SJCRH30 (cell line): ENCODE measurements at regions not wholly inside any gene's neighbourhood (a gene's known extent, or its start where the extent isn't known, plus 50 kb on each side); places are given as distances from the start of the nearest gene placed in this dataset.
A peak's percentile ranks its signal among the peaks of the same experiment; 100 is the strongest.

Experiments used
- DNase-seq, 2 experiments: peaks; one replicate each; pipeline ENCODE4 v3.0.0-alpha.2; 2015 to 2020
- H3K27ac ChIP-seq: fragments of 250-450 bp; sonication (Bioruptor Pico); 2 replicates; pipeline ENCODE4 v1.5.1; 2020; ENCODE audit warnings: mild to moderate bottlenecking, moderate library complexity
- H3K27me3 ChIP-seq: fragments of 250-450 bp; sonication (Bioruptor Pico); 2 replicates; pipeline ENCODE4 v1.5.1; 2020; ENCODE audit warnings: mild to moderate bottlenecking, moderate library complexity
- H3K36me3 ChIP-seq: fragments of 250-450 bp; sonication (Bioruptor Pico); 2 replicates; pipeline ENCODE4 v1.5.1; 2020; ENCODE audit warnings: mild to moderate bottlenecking, moderate library complexity
- H3K4me1 ChIP-seq: fragments of 250-450 bp; sonication (Bioruptor Pico); 2 replicates; pipeline ENCODE4 v1.5.1; 2020; ENCODE audit warnings: mild to moderate bottlenecking, moderate library complexity
- H3K4me3 ChIP-seq: fragments of 250-450 bp; sonication (Bioruptor Pico); 2 replicates; pipeline ENCODE4 v1.5.1; 2020; ENCODE audit warnings: mild to moderate bottlenecking, moderate library complexity
- H3K9me3 ChIP-seq: fragments of 250-450 bp; sonication (Bioruptor Pico); replicated peaks from 2 replicates; pipeline ENCODE4 v1.5.1; 2020; ENCODE audit warnings: mild to moderate bottlenecking, moderate library complexity

GRCh38 chr2:35946478-35946877 is 409.1 kb upstream of the CRIM1 start:
- Histone ChIP-seq H3K4me3 (no peak overlapping the region), H3K27me3 (no peaks in the 10 kb centered on the region), H3K4me1 (0 out of 2 replicates have a peak, but pooled peaks cover 2% of the 10 kb centered on the region), H3K36me3 (no peaks in the 10 kb centered on the region), H3K27ac (no peak overlapping the region), H3K9me3 (no peaks in the 10 kb centered on the region)
- DNase-seq, result peak in 1 of 2 experiments; percentile 48

- Histone ChIP-seq H3K4me3 (no peak overlapping the region), H3K4me1 (no peaks in the 10 kb centered on the region), H3K27ac (no peak overlapping the region), H3K9me3 (no peaks in the 10 kb centered on the region), H3K27me3 (0 out of 2 replicates have a peak, but pooled peaks cover 3% of the 10 kb centered on the region), H3K36me3 (no peaks in the 10 kb centered on the region)
- DNase-seq, result no peak
Measured at GRCh38 chr2:35938838-35939237, 416.7 kb upstream of the CRIM1 start.

- H3K27me3 ChIP-seq, result peaks cover 5% of the 10 kb centered on the region; the same call in 1 of the 2 replicates
- DNase-seq, result no peak
- H3K4me1 ChIP-seq, result no peaks in the 10 kb centered on the region
- H3K27ac ChIP-seq, result no peak overlapping the region
- H3K4me3 ChIP-seq, result no peak overlapping the region
- no peaks in the 10 kb centered on the region for H3K9me3 ChIP-seq
- no peaks in the 10 kb centered on the region for H3K36me3 ChIP-seq
Measured at GRCh38 chr2:35933031-35933430, 422.5 kb upstream of the CRIM1 start.

- no peak overlapping the region for H3K27ac ChIP-seq
- no peaks in the 10 kb centered on the region for H3K36me3 ChIP-seq
- H3K9me3 ChIP-seq, result no peaks in the 10 kb centered on the region
- H3K27me3 ChIP-seq, result peaks cover 5% of the 10 kb centered on the region; the same call in 1 of the 2 replicates
- no peaks in the 10 kb centered on the region for H3K4me1 ChIP-seq
- no peak overlapping the region for H3K4me3 ChIP-seq
- no peak for DNase-seq
Measured at GRCh38 chr2:35932276-35932963, 423.2 kb upstream of the CRIM1 start.

GRCh38 chr2:35931626-35932025 is 424.0 kb upstream of the CRIM1 start:
- Histone ChIP-seq H3K4me3 (no peak overlapping the region), H3K9me3 (no peaks in the 10 kb centered on the region), H3K4me1 (no peaks in the 10 kb centered on the region), H3K36me3 (no peaks in the 10 kb centered on the region), H3K27me3 (peaks cover 2% of the 10 kb centered on the region; the same call in 1 of the 2 replicates), H3K27ac (no peak overlapping the region)
- DNase-seq, result no peak

- DNase-seq, result no peak
- Histone ChIP-seq H3K36me3 (no peaks in the 10 kb centered on the region), H3K27ac (no peak overlapping the region), H3K9me3 (no peaks in the 10 kb centered on the region), H3K27me3 (peaks cover 2% of the 10 kb centered on the region; the same call in 1 of the 2 replicates), H3K4me1 (no peaks in the 10 kb centered on the region), H3K4me3 (no peak overlapping the region)
Measured at GRCh38 chr2:35931115-35931514, 424.5 kb upstream of the CRIM1 start.

- Histone ChIP-seq H3K27me3 (peaks cover 11% of the 10 kb centered on the region), H3K9me3 (no peaks in the 10 kb centered on the region), H3K36me3 (no peaks in the 10 kb centered on the region), H3K4me1 (no peaks in the 10 kb centered on the region), H3K4me3 (no peak overlapping the region), H3K27ac (no peak overlapping the region)
- no peak for DNase-seq
Measured at GRCh38 chr2:35929551-35929950, 426.0 kb upstream of the CRIM1 start.

GRCh38 chr2:35920061-35920460 is 435.5 kb upstream of the CRIM1 start:
- no peak for DNase-seq
- no peaks in the 10 kb centered on the region for H3K9me3 ChIP-seq
- H3K4me1 ChIP-seq, result no peaks in the 10 kb centered on the region
- H3K27me3 ChIP-seq, result 0 out of 2 replicates have a peak, but pooled peaks cover 6% of the 10 kb centered on the region
- no peaks in the 10 kb centered on the region for H3K36me3 ChIP-seq
- no peak overlapping the region for H3K4me3 ChIP-seq
- no peak overlapping the region for H3K27ac ChIP-seq

GRCh38 chr2:35915261-35915660 is 440.3 kb upstream of the CRIM1 start:
- Histone ChIP-seq H3K4me1 (no peaks in the 10 kb centered on the region), H3K9me3 (no peaks in the 10 kb centered on the region)

GRCh38 chr2:35891936-35892335 is 463.6 kb upstream of the CRIM1 start:
- no peaks in the 10 kb centered on the region for H3K9me3 ChIP-seq
- no peak overlapping the region for H3K4me3 ChIP-seq
- H3K4me1 ChIP-seq, result no peaks in the 10 kb centered on the region
- no peaks in the 10 kb centered on the region for H3K36me3 ChIP-seq
- H3K27me3 ChIP-seq, result no peaks in the 10 kb centered on the region
- no peak overlapping the region for H3K27ac ChIP-seq
- no peak for DNase-seq

More at GRCh38 chr2:35915261-35915660, 440.3 kb upstream of the CRIM1 start:
- DNase-seq, result no peak
- H3K4me3 ChIP-seq, result no peak overlapping the region
- no peaks in the 10 kb centered on the region for H3K27me3 ChIP-seq
- no peak overlapping the region for H3K27ac ChIP-seq
- no peaks in the 10 kb centered on the region for H3K36me3 ChIP-seq

GRCh38 chr2:35891528-35891927 is 464.1 kb upstream of the CRIM1 start:
- no peak for DNase-seq
- Histone ChIP-seq H3K4me1 (no peaks in the 10 kb centered on the region), H3K27ac (no peak overlapping the region), H3K36me3 (no peaks in the 10 kb centered on the region), H3K9me3 (no peaks in the 10 kb centered on the region), H3K27me3 (no peaks in the 10 kb centered on the region), H3K4me3 (no peak overlapping the region)

GRCh38 chr2:35887146-35887545 is 468.4 kb upstream of the CRIM1 start:
- H3K27me3 ChIP-seq, result no peaks in the 10 kb centered on the region

GRCh38 chr2:35873921-35874320 is 481.7 kb upstream of the CRIM1 start:
- no peaks in the 10 kb centered on the region for H3K9me3 ChIP-seq
- H3K36me3 ChIP-seq, result no peaks in the 10 kb centered on the region
- DNase-seq, result no peak
- H3K27me3 ChIP-seq, result no peaks in the 10 kb centered on the region
- H3K27ac ChIP-seq, result no peak overlapping the region
- H3K4me3 ChIP-seq, result no peak overlapping the region
- no peaks in the 10 kb centered on the region for H3K4me1 ChIP-seq

More at GRCh38 chr2:35887146-35887545, 468.4 kb upstream of the CRIM1 start:
- Histone ChIP-seq H3K4me1 (no peaks in the 10 kb centered on the region), H3K9me3 (no peaks in the 10 kb centered on the region), H3K36me3 (no peaks in the 10 kb centered on the region), H3K4me3 (no peak overlapping the region), H3K27ac (no peak overlapping the region)
- DNase-seq, result no peak

- no peak overlapping the region for H3K4me3 ChIP-seq
- H3K4me1 ChIP-seq, result no peaks in the 10 kb centered on the region
- DNase-seq, result peak in 1 of 2 experiments; percentile 17
- no peaks in the 10 kb centered on the region for H3K9me3 ChIP-seq
- H3K27me3 ChIP-seq, result no peaks in the 10 kb centered on the region
- H3K36me3 ChIP-seq, result no peaks in the 10 kb centered on the region
- H3K27ac ChIP-seq, result no peak overlapping the region
Measured at GRCh38 chr2:35871672-35872071, 483.9 kb upstream of the CRIM1 start.

GRCh38 chr2:35870713-35871112 is 484.9 kb upstream of the CRIM1 start:
- H3K4me3 ChIP-seq, result no peak overlapping the region
- DNase-seq, result no peak
- no peaks in the 10 kb centered on the region for H3K27me3 ChIP-seq
- H3K27ac ChIP-seq, result no peak overlapping the region
- H3K4me1 ChIP-seq, result no peaks in the 10 kb centered on the region
- H3K36me3 ChIP-seq, result no peaks in the 10 kb centered on the region
- no peaks in the 10 kb centered on the region for H3K9me3 ChIP-seq

- H3K9me3 ChIP-seq, result no peaks in the 10 kb centered on the region
- DNase-seq, result peak in 1 of 2 experiments; percentile 28
Measured at GRCh38 chr2:35864141-35864540, 491.4 kb upstream of the CRIM1 start.

More at GRCh38 chr2:35864141-35864540, 491.4 kb upstream of the CRIM1 start:
- Histone ChIP-seq H3K4me1 (no peaks in the 10 kb centered on the region), H3K27me3 (no peaks in the 10 kb centered on the region; the same call in 1 of the 2 replicates), H3K27ac (no peak overlapping the region), H3K4me3 (no peak overlapping the region), H3K36me3 (no peaks in the 10 kb centered on the region)
